GM12874 (cell line): ENCODE measurements at regions not wholly inside any gene's neighbourhood (a gene's known extent, or its start where the extent isn't known, plus 50 kb on each side); places are given as distances from the start of the nearest gene placed in this dataset.

Experiments
- CTCF ChIP-seq: IDR thresholded peaks from 2 replicates; pipeline ENCODE4 v1.5.1; 2011; ENCODE audit warnings: low read depth, mild to moderate bottlenecking, control low read depth, low read length, moderate library complexity; ENCODE audit not compliant: insufficient read depth

GRCh38 chr21:32216293-32216692 is 62.6 kb downstream of the MIS18A start:
- no peak for TF ChIP-seq CTCF

GRCh38 chr21:32215306-32215685 is 63.6 kb downstream of the MIS18A start:
- no peak for TF ChIP-seq CTCF

GRCh38 chr21:32214654-32215305 is 64.1 kb downstream of the MIS18A start:
- no peak for TF ChIP-seq CTCF

- TF ChIP-seq CTCF = no peak
These were observed 66.7 kb downstream of the MIS18A start for GRCh38 chr21:32212116-32212515.

GRCh38 chr21:32211306-32211705 is 67.5 kb downstream of the MIS18A start:
- TF ChIP-seq CTCF = no peak

- no peak for TF ChIP-seq CTCF
These were observed 69.3 kb downstream of the MIS18A start for GRCh38 chr21:32209580-32209979.

GRCh38 chr21:32207406-32207716 is 71.5 kb downstream of the MIS18A start:
- TF ChIP-seq CTCF = no peak
